ENCODE measurements at regions not wholly inside any gene's neighbourhood (a gene's known extent, or its start where the extent isn't known, plus 50 kb on each side); places are given as distances from the start of the nearest gene placed in this dataset.
"Not testable (repeated sequence)": the region's sequence is repeated elsewhere in the genome, so short reads cannot be mapped to it uniquely, and the experiment has no call there.

DNA sequence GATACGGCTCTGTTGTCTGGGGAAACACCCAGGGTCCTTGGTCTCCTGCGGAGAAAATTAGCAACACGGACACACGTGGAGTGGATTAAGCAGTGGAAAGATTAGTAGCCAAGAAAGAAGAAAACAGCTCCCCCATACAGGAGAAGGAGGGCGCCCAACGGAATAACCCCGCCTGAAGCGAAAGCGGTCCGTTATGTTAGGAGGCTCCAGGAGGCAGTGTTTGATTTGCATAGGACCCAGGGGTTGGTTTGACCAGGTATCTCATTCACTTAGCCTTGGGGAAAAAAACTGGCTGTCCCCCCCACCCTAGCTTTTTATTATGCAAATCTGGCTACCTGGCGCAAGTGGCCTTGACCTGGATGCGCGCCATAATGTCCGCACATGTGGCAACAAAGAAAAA, 170.1 kb upstream of the KYNU start:
- no peak overlapping the region for H4K5ac ChIP-seq (ENCODE audit: insufficient read length, low read depth, low read length)
- H3K14ac ChIP-seq (ENCODE audit: insufficient read depth, low read length): no peak overlapping the region
- Mint-ChIP-seq H3K4me1 (peaks cover 4 to 9% of the 10 kb centered on the region in 2 experiments), H3K9me3 (peaks cover 0 to 7% of the 10 kb centered on the region in 2 experiments; a peak in 1 of 5 replicates), H3K27ac (no peak overlapping the region), H3K36me3 (ENCODE audit: insufficient read depth in 1 of 3, low read depth in 3 of 3) (no peaks in the 10 kb centered on the region; a peak in 1 of 7 replicates), H3K27me3 (ENCODE audit: low read depth) (no peaks in the 10 kb centered on the region), H3K4me3 (no peak overlapping the region)
- H3K27ac ChIP-seq (ENCODE audit: insufficient read length, low read depth, low read length): no peak overlapping the region
- H2AFZ ChIP-seq (ENCODE audit: low read length): no peak overlapping the region
- H3K23me2 ChIP-seq (ENCODE audit: insufficient read length, low read depth, low read length, poor library complexity, severe bottlenecking): no peaks in the 10 kb centered on the region
- H3K79me2 ChIP-seq (ENCODE audit: insufficient read depth, low read length): no peaks in the 10 kb centered on the region
- H3K9ac ChIP-seq (ENCODE audit: extremely low read depth, insufficient read length, low read length): no peak overlapping the region
- no peak overlapping the region for H4K8ac ChIP-seq (replicated peaks; ENCODE audit: insufficient read length, low read depth, low read length)
- no peak overlapping the region for H3K23ac ChIP-seq (ENCODE audit: insufficient read length, low read depth, low read length)
- H3K4me2 ChIP-seq (ENCODE audit: insufficient read depth, insufficient read length, low read length): no peak overlapping the region
- H2BK12ac ChIP-seq (ENCODE audit: insufficient read length, low read depth, low read length): no peak overlapping the region
- no peak overlapping the region for H3K18ac ChIP-seq (ENCODE audit: insufficient read length, low read depth, low read length)
- H3K4me1 ChIP-seq (ENCODE audit: insufficient read depth, low read length): no peaks in the 10 kb centered on the region
- peak; percentile 47 for DNase-seq
- no peaks in the 10 kb centered on the region for H3K27me3 ChIP-seq (ENCODE audit: insufficient read depth, low read length)
- H4K20me1 ChIP-seq (ENCODE audit: control insufficient read depth, insufficient read depth, insufficient read length): no peaks in the 10 kb centered on the region
- H3K79me1 ChIP-seq (ENCODE audit: insufficient read depth, low read depth, low read length, poor library complexity, severe bottlenecking): no peaks in the 10 kb centered on the region
- TF ChIP-seq, protein P1, sequence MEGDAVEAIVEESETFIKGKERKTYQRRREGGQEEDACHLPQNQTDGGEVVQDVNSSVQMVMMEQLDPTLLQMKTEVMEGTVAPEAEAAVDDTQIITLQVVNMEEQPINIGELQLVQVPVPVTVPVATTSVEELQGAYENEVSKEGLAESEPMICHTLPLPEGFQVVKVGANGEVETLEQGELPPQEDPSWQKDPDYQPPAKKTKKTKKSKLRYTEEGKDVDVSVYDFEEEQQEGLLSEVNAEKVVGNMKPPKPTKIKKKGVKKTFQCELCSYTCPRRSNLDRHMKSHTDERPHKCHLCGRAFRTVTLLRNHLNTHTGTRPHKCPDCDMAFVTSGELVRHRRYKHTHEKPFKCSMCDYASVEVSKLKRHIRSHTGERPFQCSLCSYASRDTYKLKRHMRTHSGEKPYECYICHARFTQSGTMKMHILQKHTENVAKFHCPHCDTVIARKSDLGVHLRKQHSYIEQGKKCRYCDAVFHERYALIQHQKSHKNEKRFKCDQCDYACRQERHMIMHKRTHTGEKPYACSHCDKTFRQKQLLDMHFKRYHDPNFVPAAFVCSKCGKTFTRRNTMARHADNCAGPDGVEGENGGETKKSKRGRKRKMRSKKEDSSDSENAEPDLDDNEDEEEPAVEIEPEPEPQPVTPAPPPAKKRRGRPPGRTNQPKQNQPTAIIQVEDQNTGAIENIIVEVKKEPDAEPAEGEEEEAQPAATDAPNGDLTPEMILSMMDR (conservative IDR thresholded peaks at IDR 0.05): peak; percentile 16; the same call in 1 of the 3 replicates
- no peak overlapping the region for H3K56ac ChIP-seq (ENCODE audit: insufficient read length, low read depth, low read length)
- no peak overlapping the region for H2AK5ac ChIP-seq (ENCODE audit: insufficient read length, low read length)
- H2BK120ac ChIP-seq (ENCODE audit: low read depth, low read length, poor library complexity, severe bottlenecking): no peak overlapping the region
- H3T11ph ChIP-seq (ENCODE audit: low read length): no peak overlapping the region
- H2BK15ac ChIP-seq (ENCODE audit: low read depth, low read length): no peak overlapping the region
- no peaks in the 10 kb centered on the region for H3K9me3 ChIP-seq (ENCODE audit: control insufficient read depth, low read depth, low read length)
- no peak overlapping the region for H2BK20ac ChIP-seq (ENCODE audit: low read depth, low read length, poor library complexity, severe bottlenecking)
- no peak overlapping the region for H3K4ac ChIP-seq (ENCODE audit: low read depth, low read length)
- WGBS (ENCODE audit: extremely low coverage, insufficient read length, low lambda C conversion rate): no CpG with 5 or more reads among the region's 14 CpGs
- H4K91ac ChIP-seq (ENCODE audit: insufficient read length, low read depth, low read length): no peak overlapping the region
- H2BK5ac ChIP-seq (ENCODE audit: insufficient read length, low read length): no peak overlapping the region

DNA sequence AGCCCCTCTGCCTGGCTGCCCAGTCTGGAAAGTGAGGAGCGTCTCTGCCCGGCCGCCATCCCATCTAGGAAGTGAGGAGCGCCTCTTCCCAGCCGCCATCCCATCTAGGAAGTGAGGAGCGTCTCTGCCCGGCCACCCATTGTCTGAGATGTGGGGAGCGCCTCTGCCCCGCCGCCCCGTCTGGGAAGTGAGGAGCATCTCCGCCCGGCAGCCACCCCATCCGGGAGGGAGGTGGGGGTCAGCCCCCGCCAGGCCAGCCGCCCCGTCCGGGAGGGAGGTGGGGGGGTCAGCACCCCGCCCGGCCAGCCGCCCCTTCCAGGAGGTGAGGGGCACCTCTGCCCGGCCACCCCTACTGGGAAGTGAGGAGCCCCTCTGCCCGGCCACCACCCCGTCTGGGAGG, 175.1 kb upstream of the KYNU start:
- not testable (repeated sequence) for H3K9me3 Mint-ChIP-seq; H3K27ac ChIP-seq (ENCODE audit: insufficient read length, low read depth, low read length); H2BK120ac ChIP-seq (ENCODE audit: low read depth, low read length, poor library complexity, severe bottlenecking); H4K5ac ChIP-seq (ENCODE audit: insufficient read length, low read depth, low read length); DNase-seq; H3K79me1 ChIP-seq (ENCODE audit: insufficient read depth, low read depth, low read length, poor library complexity, severe bottlenecking); H3K27me3 ChIP-seq (ENCODE audit: insufficient read depth, low read length); H3K4me1 ChIP-seq (ENCODE audit: insufficient read depth, low read length); H3T11ph ChIP-seq (ENCODE audit: low read length); H3K56ac ChIP-seq (ENCODE audit: insufficient read length, low read depth, low read length); H2AK5ac ChIP-seq (ENCODE audit: insufficient read length, low read length); H2BK15ac ChIP-seq (ENCODE audit: low read depth, low read length); H3K23ac ChIP-seq (ENCODE audit: insufficient read length, low read depth, low read length); H3K18ac ChIP-seq (ENCODE audit: insufficient read length, low read depth, low read length); H2BK20ac ChIP-seq (ENCODE audit: low read depth, low read length, poor library complexity, severe bottlenecking); H2AFZ ChIP-seq (ENCODE audit: low read length); H3K14ac ChIP-seq (ENCODE audit: insufficient read depth, low read length); H3K4me3 Mint-ChIP-seq; H3K9ac ChIP-seq (ENCODE audit: extremely low read depth, insufficient read length, low read length); H3K36me3 Mint-ChIP-seq (ENCODE audit: insufficient read depth in 1 of 3, low read depth in 3 of 3); H3K23me2 ChIP-seq (ENCODE audit: insufficient read length, low read depth, low read length, poor library complexity, severe bottlenecking); H3K4me2 ChIP-seq (ENCODE audit: insufficient read depth, insufficient read length, low read length); H3K4ac ChIP-seq (ENCODE audit: low read depth, low read length); H4K91ac ChIP-seq (ENCODE audit: insufficient read length, low read depth, low read length); H3K9me3 ChIP-seq (ENCODE audit: control insufficient read depth, low read depth, low read length); H2BK12ac ChIP-seq (ENCODE audit: insufficient read length, low read depth, low read length); H3K27me3 Mint-ChIP-seq (ENCODE audit: low read depth); H3K27ac Mint-ChIP-seq; H4K20me1 ChIP-seq (ENCODE audit: control insufficient read depth, insufficient read depth, insufficient read length); H4K8ac ChIP-seq (replicated peaks; ENCODE audit: insufficient read length, low read depth, low read length); H3K4me1 Mint-ChIP-seq; H2BK5ac ChIP-seq (ENCODE audit: insufficient read length, low read length); H3K79me2 ChIP-seq (ENCODE audit: insufficient read depth, low read length)
- no CpG with 5 or more reads among the region's 24 CpGs for WGBS (ENCODE audit: extremely low coverage, insufficient read length, low lambda C conversion rate)

All from H9 (cell line).